PC-3 (cell line): ENCODE measurements at regions not wholly inside any gene's neighbourhood (a gene's known extent, or its start where the extent isn't known, plus 50 kb on each side); places are given as distances from the start of the nearest gene placed in this dataset.

ENCODE experiments used
- ATAC-seq: fragments of 200-7000 bp; cut with Tn5 transposase; 2 replicates; pipeline ENCODE4 v1.9.1; 2020; ENCODE audit warnings: mild to moderate bottlenecking, moderate library complexity
- BruUV-seq: library from RNA; stranded (reverse); fragments of 400-500 nt; replicated peaks from 2 replicates; lab custom pipeline; 2021; lab: Mats Ljungman, UMichigan
- CTCF ChIA-PET: fragments of 300-600 bp; sonication (Branson Sonifier 250); formaldehyde crosslinking; loops from one replicate; lab custom pipeline; 2022; ENCODE audit warnings: antibody characterized with exemption; lab: Charles Lee
- POLR2A ChIA-PET: fragments of 300-600 bp; sonication (Branson Sonifier 250); formaldehyde crosslinking; loops from one replicate; lab custom pipeline; 2022; ENCODE audit warnings: antibody characterized with exemption; ENCODE audit not compliant: unreplicated experiment; lab: Charles Lee
- DNase-seq: peaks from one replicate; pipeline ENCODE4 v3.0.0-alpha.2; 2015
- H2AFZ ChIP-seq: fragments of 300-600 bp; sonication (generic); 2 replicates; pipeline ENCODE4 v1.6.0; 2016; ENCODE audit warnings: antibody characterized with exemption, low read length
- H3F3A ChIP-seq: fragments of 300-600 bp; sonication (generic); one replicate; pipeline ENCODE4 v1.6.0; 2017; ENCODE audit warnings: antibody characterized with exemption, low read length, control low read depth, mild to moderate bottlenecking; ENCODE audit not compliant: unreplicated experiment
- H3K27ac ChIP-seq: fragments of 300-600 bp; sonication (generic); 2 replicates; pipeline ENCODE4 v1.5.1; 2016; ENCODE audit warnings: mild to moderate bottlenecking, low read length
- H3K27me3 ChIP-seq: fragments of 300-600 bp; sonication (generic); 2 replicates; pipeline ENCODE4 v1.6.1; 2016; ENCODE audit warnings: low read length, mixed read lengths
- H3K36me3 ChIP-seq: fragments of 300-600 bp; sonication (generic); 2 replicates; pipeline ENCODE4 v1.6.1; 2016; ENCODE audit warnings: low read depth, mixed run types, low read length, mixed read lengths
- H3K4me1 ChIP-seq: fragments of 300-600 bp; sonication (generic); 2 replicates; pipeline ENCODE4 v1.5.1; 2016; ENCODE audit warnings: low read length; ENCODE audit not compliant: insufficient read depth
- H3K4me2 ChIP-seq: fragments of 300-600 bp; sonication (generic); 2 replicates; pipeline ENCODE4 v1.6.0; 2016; ENCODE audit warnings: low read length
- H3K4me3 ChIP-seq: fragments of 300-600 bp; sonication (generic); 2 replicates; pipeline ENCODE4 v1.5.1; 2016; ENCODE audit warnings: mild to moderate bottlenecking, low read length, mixed read lengths
- H3K79me2 ChIP-seq: fragments of 300-600 bp; sonication (generic); 2 replicates; pipeline ENCODE4 v1.6.1; 2017; ENCODE audit warnings: low read length, mixed read lengths
- H3K9ac ChIP-seq: fragments of 300-600 bp; sonication (generic); 2 replicates; pipeline ENCODE4 v1.6.0; 2016; ENCODE audit warnings: mild to moderate bottlenecking, low read length
- H3K9me2 ChIP-seq: fragments of 300-600 bp; sonication (generic); replicated peaks from 2 replicates; pipeline ENCODE4 v1.6.1; 2016; ENCODE audit warnings: mixed run types, low read length, mixed read lengths
- H3K9me3 ChIP-seq: fragments of 300-600 bp; sonication (generic); 2 replicates; pipeline ENCODE4 v1.6.1; 2016; ENCODE audit warnings: low read length, mixed read lengths
- H4K20me1 ChIP-seq: fragments of 300-600 bp; sonication (generic); 2 replicates; pipeline ENCODE4 v1.6.1; 2016; ENCODE audit warnings: low read length, mixed read lengths
- CTCF ChIP-seq: fragments of 300-600 bp; sonication (generic); conservative IDR thresholded peaks from 2 replicates; pipeline ENCODE4 v1.5.1; 2017; ENCODE audit warnings: antibody characterized with exemption, low read depth, mild to moderate bottlenecking, low read length
- EZH2 ChIP-seq: fragments of 300-600 bp; sonication (generic); IDR thresholded peaks from one replicate; pipeline ENCODE4 v1.6.1; 2017; ENCODE audit warnings: antibody characterized with exemption, mild to moderate bottlenecking, low read length; ENCODE audit not compliant: unreplicated experiment
- EZH2phosphoT487 ChIP-seq: fragments of 300-600 bp; sonication (generic); IDR thresholded peaks from 2 replicates; pipeline ENCODE4 v1.6.1; 2018; ENCODE audit warnings: mild to moderate bottlenecking, antibody characterized with exemption, low read length, borderline replicate concordance
- intact Hi-C: fragments of 100-400 bp; cut with micrococcal nuclease; formaldehyde crosslinking; loops from 2 replicates; pipeline ENCODE4 v1.9.0; 2023

GRCh38 chr5:116640236-116640635 lies 65.6 kb upstream of the SEMA6A start:
- H4K20me1 ChIP-seq: no peaks in the 10 kb centered on the region
- H3K4me2 ChIP-seq: no peak overlapping the region
- H3F3A ChIP-seq: no peaks in the 10 kb centered on the region
- H3K9ac ChIP-seq: no peak overlapping the region
- H2AFZ ChIP-seq: no peak overlapping the region
- H3K79me2 ChIP-seq: no peaks in the 10 kb centered on the region
- H3K9me2 ChIP-seq: no peaks in the 10 kb centered on the region
- H3K4me3 ChIP-seq: no peak overlapping the region
- ChIA-PET CTCF (no interaction called here), POLR2A (no interaction called here)
- TF ChIP-seq EZH2phosphoT487 (no peak), CTCF (no peak), EZH2 (no peak)
- H3K27me3 ChIP-seq: no peaks in the 10 kb centered on the region
- intact Hi-C loops: no loop called here
- no peaks in the 10 kb centered on the region for H3K4me1 ChIP-seq
- ATAC-seq (no peak), DNase-seq (no peak)
- no peak overlapping the region for H3K27ac ChIP-seq
- BruUV-seq: no TSS peak
- H3K9me3 ChIP-seq: no peaks in the 10 kb centered on the region
- no peaks in the 10 kb centered on the region for H3K36me3 ChIP-seq

GRCh38 chr5:116637149-116637740 lies 62.6 kb upstream of the SEMA6A start:
- POLR2A ChIA-PET: no interaction called here
- ATAC-seq: no peak
- CTCF ChIA-PET: no interaction called here
- no peaks in the 10 kb centered on the region for H4K20me1 ChIP-seq
- no peaks in the 10 kb centered on the region for H3K9me3 ChIP-seq
- no peak overlapping the region for H3K4me2 ChIP-seq
- no peaks in the 10 kb centered on the region for H3K9me2 ChIP-seq
- no peaks in the 10 kb centered on the region for H3K27me3 ChIP-seq
- TF ChIP-seq EZH2phosphoT487: no peak
- TF ChIP-seq CTCF: no peak
- TF ChIP-seq EZH2: no peak
- H3K36me3 ChIP-seq: no peaks in the 10 kb centered on the region
- no peak overlapping the region for H3K9ac ChIP-seq
- intact Hi-C loops: no loop called here
- BruUV-seq: no TSS peak
- no peaks in the 10 kb centered on the region for H3K79me2 ChIP-seq
- DNase-seq: no peak
- no peaks in the 10 kb centered on the region for H3F3A ChIP-seq
- H2AFZ ChIP-seq: no peak overlapping the region
- no peak overlapping the region for H3K4me3 ChIP-seq
- H3K27ac ChIP-seq: no peak overlapping the region
- no peaks in the 10 kb centered on the region for H3K4me1 ChIP-seq

GRCh38 chr5:116632890-116633289 lies 58.3 kb upstream of the SEMA6A start:
- Histone ChIP-seq H2AFZ (no peak overlapping the region), H3K4me3 (no peak overlapping the region), H3K4me1 (no peaks in the 10 kb centered on the region), H3K9me2 (no peaks in the 10 kb centered on the region), H3K27me3 (no peaks in the 10 kb centered on the region), H3K9me3 (no peaks in the 10 kb centered on the region), H3K79me2 (no peaks in the 10 kb centered on the region), H4K20me1 (no peaks in the 10 kb centered on the region), H3K27ac (no peak overlapping the region), H3K36me3 (no peaks in the 10 kb centered on the region), H3K9ac (no peak overlapping the region), H3F3A (no peaks in the 10 kb centered on the region), H3K4me2 (no peak overlapping the region)
- TF ChIP-seq CTCF (no peak), EZH2 (no peak), EZH2phosphoT487 (no peak)
- ChIA-PET CTCF (no interaction called here), POLR2A (no interaction called here)
- intact Hi-C loops: no loop called here
- no TSS peak for BruUV-seq
- DNase-seq (peak; percentile 3), ATAC-seq (no peak)
